ENCODE measurements at regions not wholly inside any gene's neighbourhood (a gene's known extent, or its start where the extent isn't known, plus 50 kb on each side); places are given as distances from the start of the nearest gene placed in this dataset.

DNA sequence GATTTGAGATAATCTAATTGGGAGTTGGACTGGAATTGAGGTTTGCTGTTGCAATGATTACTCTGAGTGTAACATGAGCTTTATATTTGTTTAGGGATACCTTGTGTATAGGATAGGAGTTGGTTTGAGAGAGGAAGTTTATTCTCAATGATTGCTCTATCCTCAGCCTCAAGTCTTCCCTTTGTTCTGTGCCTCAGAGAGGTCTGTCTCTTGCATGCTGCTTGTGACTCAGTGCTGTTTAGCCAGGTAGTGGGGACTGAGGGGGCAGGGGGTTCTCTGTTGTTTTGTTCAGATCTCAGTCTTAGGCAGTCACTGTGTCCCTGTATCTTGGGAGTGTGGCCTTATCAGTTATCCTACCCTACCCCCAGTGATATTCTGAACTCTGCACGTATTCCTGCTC, 192.1 kb downstream of the SPATA31D1 start:
- Histone ChIP-seq H3K27ac (ENCODE audit: low read depth, low read length) (no peak overlapping the region), H3K4me1 (ENCODE audit: control insufficient read depth in 1 of 2, insufficient read depth in 2 of 2, low read length in 2 of 2) (no peaks in the 10 kb centered on the region), H3K4me3 (replicated peaks in 1 of 2; ENCODE audit: low read depth in 1 of 2, low read length in 2 of 2) (no peak overlapping the region), H2AFZ (ENCODE audit: low read depth, low read length, poor library complexity, severe bottlenecking) (no peak overlapping the region), H3K9me3 (ENCODE audit: control insufficient read depth in 1 of 2, insufficient read depth in 1 of 2, low read depth in 1 of 2, low read length in 2 of 2) (no peaks in the 10 kb centered on the region), H3K27me3 (ENCODE audit: insufficient read depth, low read length) (no peaks in the 10 kb centered on the region), H3K79me2 (ENCODE audit: insufficient read depth, low read length) (no peaks in the 10 kb centered on the region), H3K9ac (ENCODE audit: low read length) (no peak overlapping the region), H3K36me3 (ENCODE audit: control insufficient read depth in 1 of 2, insufficient read depth in 2 of 2, low read length in 2 of 2) (no peaks in the 10 kb centered on the region), H3K9me2 (ENCODE audit: insufficient read depth) (no peaks in the 10 kb centered on the region), H4K20me1 (ENCODE audit: insufficient read depth) (no peaks in the 10 kb centered on the region), H3K4me2 (ENCODE audit: low read length) (no peak overlapping the region)
- no TSS peak for BruUV-seq (replicated peaks)
- ChIA-PET POLR2A (no interaction called here), CTCF (no interaction called here), RAD21 (ENCODE audit: low non-redundant PET in 1 of 2, low total read pairs in 2 of 2, uncharacterized antibody in 2 of 2, unreplicated experiment in 2 of 2) (no interaction called here)
- intact Hi-C loops (cut with micrococcal nuclease) = no loop called here
- DNase-seq (ENCODE audit: low read depth, low spot score) (no peak), ATAC-seq (no peak)
- TF ChIP-seq CEBPB (IDR thresholded peaks at IDR 0.05; ENCODE audit: low read depth) = no peak
- no peak for TF ChIP-seq TCF7L2 (IDR thresholded peaks at IDR 0.05; ENCODE audit: borderline replicate concordance, extremely low read depth, insufficient read depth, insufficient read length)
- no peak for TF ChIP-seq ZBTB33 (IDR thresholded peaks at IDR 0.05; ENCODE audit: extremely low read depth, insufficient replicate concordance, low read length)
- no peak for TF ChIP-seq CBX3 (IDR thresholded peaks at IDR 0.05; ENCODE audit: low read depth)
- no peak for TF ChIP-seq YY1 (IDR thresholded peaks at IDR 0.05; ENCODE audit: extremely low read depth, insufficient replicate concordance, low read depth, low read length)
- no peak for TF ChIP-seq CTCF (IDR thresholded peaks at IDR 0.05 in 2 of 3, conservative IDR thresholded peaks at IDR 0.05 in 1 of 3; ENCODE audit: borderline replicate concordance in 1 of 3, insufficient read depth in 1 of 3, low read depth in 2 of 3, low read length in 2 of 3)
- TF ChIP-seq ZFX (IDR thresholded peaks at IDR 0.05) = no peak
- TF ChIP-seq SRF (IDR thresholded peaks at IDR 0.05; ENCODE audit: low read depth) = no peak
- no peak for TF ChIP-seq FOSL1 (IDR thresholded peaks at IDR 0.05; ENCODE audit: low read depth)
- no peak for TF ChIP-seq EGR1 (IDR thresholded peaks at IDR 0.05; ENCODE audit: low read depth)
- TF ChIP-seq MAX (IDR thresholded peaks at IDR 0.05) = no peak
- TF ChIP-seq POLR2A (IDR thresholded peaks at IDR 0.05; ENCODE audit: borderline replicate concordance, extremely low read depth, insufficient read depth, insufficient read length) = no peak
- no peak for TF ChIP-seq RAD21 (IDR thresholded peaks at IDR 0.05; ENCODE audit: low read depth)
- no peak for TF ChIP-seq SIN3A (IDR thresholded peaks at IDR 0.05; ENCODE audit: low read depth)
- TF ChIP-seq REST (IDR thresholded peaks at IDR 0.05; ENCODE audit: low read depth) = no peak
- TF ChIP-seq JUND (IDR thresholded peaks at IDR 0.05) = no peak
- no peak for TF ChIP-seq EZH2 (IDR thresholded peaks at IDR 0.05)
- no peak for TF ChIP-seq EZH2phosphoT487 (IDR thresholded peaks at IDR 0.05; ENCODE audit: borderline replicate concordance)
- no peak for TF ChIP-seq SP1 (IDR thresholded peaks at IDR 0.05; ENCODE audit: low read depth)
